ENCODE measurements at regions not wholly inside any gene's neighbourhood (a gene's known extent, or its start where the extent isn't known, plus 50 kb on each side); places are given as distances from the start of the nearest gene placed in this dataset.

DNA sequence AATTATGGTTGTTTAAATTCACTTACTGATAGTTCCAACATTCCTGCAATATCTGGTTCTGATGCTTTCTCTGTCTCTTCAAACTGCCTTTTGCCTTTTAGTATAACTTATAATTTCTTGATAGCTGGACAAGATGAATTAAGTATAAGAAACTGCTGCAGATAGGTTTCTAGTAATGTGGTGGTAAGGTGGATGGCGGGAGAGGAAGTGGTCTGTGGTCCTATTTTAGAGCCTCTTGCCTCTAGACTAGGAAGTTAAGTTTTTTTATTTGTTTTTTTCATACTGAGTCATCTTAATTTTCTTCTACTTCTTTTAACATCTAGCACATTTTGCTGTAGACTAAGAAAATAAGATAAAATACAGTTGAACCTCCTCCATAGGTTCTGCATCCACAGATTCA, 310.0 kb downstream of the SLITRK2 start:
- TF ChIP-seq, protein P1, sequence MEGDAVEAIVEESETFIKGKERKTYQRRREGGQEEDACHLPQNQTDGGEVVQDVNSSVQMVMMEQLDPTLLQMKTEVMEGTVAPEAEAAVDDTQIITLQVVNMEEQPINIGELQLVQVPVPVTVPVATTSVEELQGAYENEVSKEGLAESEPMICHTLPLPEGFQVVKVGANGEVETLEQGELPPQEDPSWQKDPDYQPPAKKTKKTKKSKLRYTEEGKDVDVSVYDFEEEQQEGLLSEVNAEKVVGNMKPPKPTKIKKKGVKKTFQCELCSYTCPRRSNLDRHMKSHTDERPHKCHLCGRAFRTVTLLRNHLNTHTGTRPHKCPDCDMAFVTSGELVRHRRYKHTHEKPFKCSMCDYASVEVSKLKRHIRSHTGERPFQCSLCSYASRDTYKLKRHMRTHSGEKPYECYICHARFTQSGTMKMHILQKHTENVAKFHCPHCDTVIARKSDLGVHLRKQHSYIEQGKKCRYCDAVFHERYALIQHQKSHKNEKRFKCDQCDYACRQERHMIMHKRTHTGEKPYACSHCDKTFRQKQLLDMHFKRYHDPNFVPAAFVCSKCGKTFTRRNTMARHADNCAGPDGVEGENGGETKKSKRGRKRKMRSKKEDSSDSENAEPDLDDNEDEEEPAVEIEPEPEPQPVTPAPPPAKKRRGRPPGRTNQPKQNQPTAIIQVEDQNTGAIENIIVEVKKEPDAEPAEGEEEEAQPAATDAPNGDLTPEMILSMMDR (IDR thresholded peaks at IDR 0.05 in 8 of 11, conservative IDR thresholded peaks at IDR 0.05 in 3 of 11): no peak
- no peak for TF ChIP-seq POLR2AphosphoS5 (IDR thresholded peaks at IDR 0.05)
